GM21825 (cell line): ENCODE measurements at regions not wholly inside any gene's neighbourhood (a gene's known extent, or its start where the extent isn't known, plus 50 kb on each side); places are given as distances from the start of the nearest gene placed in this dataset.
"Not testable (repeated sequence)": the region's sequence is repeated elsewhere in the genome, so short reads cannot be mapped to it uniquely, and the experiment has no call there.

Experiments
- ATAC-seq: cut with Tn5 transposase; IDR thresholded peaks from one replicate; pipeline ENCODE4 v1.9.1; 2021; ENCODE audit warnings: mild to moderate bottlenecking, moderate library complexity; ENCODE audit not compliant: unreplicated experiment

- no peak for ATAC-seq
Observed at GRCh38 chr12:22808860-22809259, 183.9 kb downstream of the ETNK1 start.

GRCh38 chr12:22810036-22810435, 185.1 kb downstream of the ETNK1 start:
- no peak for ATAC-seq

DNA sequence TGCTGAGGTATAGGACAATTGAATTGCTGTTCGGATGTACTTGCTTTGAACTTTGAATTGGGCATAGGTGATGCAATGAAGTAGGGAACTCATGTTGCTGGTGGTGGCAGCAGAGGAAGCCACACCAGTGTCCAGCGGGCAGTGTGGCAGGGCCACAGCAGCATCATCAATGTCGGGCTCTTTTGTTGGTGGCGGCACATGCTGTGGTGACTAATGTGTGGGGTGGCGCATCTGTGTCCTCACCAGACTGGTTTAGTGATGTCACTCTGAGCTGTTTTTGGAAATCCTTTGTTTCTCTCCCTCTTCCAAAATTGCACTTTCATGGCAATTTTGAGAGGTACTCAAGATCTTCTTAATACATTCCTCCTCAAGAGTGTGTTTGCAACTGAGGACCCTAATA, 187.6 kb downstream of the ETNK1 start:
- ATAC-seq, result no peak

DNA sequence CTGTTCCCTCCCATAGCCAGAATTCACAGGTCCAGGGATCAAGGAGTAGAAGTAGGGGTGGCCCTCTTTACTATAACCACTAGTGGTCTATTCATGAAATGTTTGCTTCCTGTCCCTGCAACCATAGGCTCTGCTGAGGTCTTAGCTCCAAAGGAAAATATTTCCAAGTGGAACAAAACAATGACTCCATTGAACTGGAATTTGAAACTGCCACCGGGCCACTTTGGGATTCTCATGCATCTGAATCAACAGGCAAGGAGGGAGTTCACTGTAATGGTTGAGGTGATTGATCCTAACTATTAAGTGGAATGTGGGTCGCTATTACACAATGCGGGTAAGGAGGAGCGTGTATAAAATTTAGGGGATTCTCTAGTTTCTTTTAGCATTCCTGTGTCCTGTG, 197.0 kb downstream of the ETNK1 start:
- no peak for ATAC-seq

DNA sequence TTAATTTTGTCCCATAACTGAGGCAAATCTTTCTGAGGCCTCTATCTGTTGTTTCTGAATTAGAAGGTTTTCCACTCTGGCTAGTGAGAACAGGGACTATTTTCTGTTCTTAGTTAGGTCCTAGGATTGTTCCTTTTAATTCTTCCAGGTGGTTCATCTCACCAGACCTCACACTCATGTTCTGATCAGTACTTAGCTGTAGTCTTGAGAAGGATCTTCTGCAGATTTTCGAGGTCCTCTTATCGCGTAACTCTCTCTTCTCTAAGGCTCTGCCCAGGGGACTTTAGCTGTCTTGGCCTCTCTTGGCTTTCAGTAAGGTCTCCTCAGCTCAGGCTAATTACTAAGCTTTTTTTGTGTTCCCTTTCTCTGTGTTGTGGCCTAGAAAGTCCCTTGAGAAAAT, 201.1 kb downstream of the ETNK1 start:
- ATAC-seq, result no peak

- not testable (repeated sequence) for ATAC-seq
Observed at GRCh38 chr12:22826446-22826981, 201.5 kb downstream of the ETNK1 start.

GRCh38 chr12:22828066-22828465, 203.1 kb downstream of the ETNK1 start:
- no peak for ATAC-seq

DNA sequence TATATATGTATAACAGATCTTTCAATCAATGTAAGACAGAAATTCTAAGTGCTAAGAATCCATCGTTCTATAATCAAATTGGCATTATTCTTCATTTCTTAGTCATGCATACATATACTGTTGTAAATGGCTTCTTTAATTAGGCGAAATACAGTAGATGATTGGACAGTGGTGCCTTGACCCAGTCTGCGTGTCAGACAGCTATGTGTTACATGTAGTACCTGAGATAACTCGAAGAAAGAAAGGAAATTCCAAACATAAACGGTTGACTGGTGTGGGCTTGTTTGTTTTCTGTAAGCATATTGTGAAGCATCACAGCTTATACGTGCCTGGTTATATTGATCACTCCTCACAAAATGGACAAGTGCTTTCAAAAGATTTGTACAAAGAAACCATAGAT, 210.5 kb downstream of the ETNK1 start:
- ATAC-seq, result no peak

GRCh38 chr12:22850185-22850584, 225.2 kb downstream of the ETNK1 start:
- no peak for ATAC-seq

DNA sequence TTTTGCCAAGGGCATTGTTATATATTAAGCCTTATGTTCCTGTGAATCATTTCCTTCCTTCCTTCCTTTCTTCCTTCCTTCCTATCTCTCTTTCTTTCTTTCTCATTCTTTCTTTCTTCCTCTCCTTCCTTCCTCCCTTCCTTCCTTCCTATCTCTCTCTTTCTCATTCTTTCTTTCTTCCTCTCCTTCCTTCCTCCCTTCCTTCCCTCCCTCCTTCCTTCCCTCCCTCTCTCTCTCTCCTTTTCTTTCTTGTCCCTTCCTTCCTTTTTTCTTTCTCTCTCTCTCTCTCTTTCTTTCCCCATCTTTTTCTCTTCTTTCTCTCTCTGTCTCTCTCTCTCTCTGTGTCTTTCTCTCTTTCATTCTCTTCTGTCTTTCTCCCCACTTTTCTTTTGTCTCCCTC, 226.6 kb downstream of the ETNK1 start:
- ATAC-seq, result no peak

- ATAC-seq, result no peak
Observed at GRCh38 chr12:22855456-22855855, 230.5 kb downstream of the ETNK1 start.

DNA sequence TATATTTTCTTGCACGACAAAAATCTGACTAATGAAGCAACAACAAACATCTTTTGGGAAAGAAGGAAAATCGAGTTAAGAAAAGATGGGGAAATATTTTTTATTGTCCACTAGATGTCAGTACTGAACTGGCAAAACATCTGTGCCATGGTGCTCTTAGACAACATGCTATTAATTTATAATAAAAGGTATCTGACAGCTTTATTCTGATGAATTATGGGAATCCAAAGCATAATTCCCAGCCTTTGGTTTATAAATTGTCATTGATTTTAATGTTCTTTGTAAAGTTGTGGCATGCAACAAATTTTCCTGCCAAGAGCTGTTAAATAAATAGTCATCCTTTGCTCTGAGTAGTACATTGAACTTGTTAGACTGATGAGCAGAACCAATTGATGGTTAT, 231.2 kb downstream of the ETNK1 start:
- ATAC-seq, result no peak

DNA sequence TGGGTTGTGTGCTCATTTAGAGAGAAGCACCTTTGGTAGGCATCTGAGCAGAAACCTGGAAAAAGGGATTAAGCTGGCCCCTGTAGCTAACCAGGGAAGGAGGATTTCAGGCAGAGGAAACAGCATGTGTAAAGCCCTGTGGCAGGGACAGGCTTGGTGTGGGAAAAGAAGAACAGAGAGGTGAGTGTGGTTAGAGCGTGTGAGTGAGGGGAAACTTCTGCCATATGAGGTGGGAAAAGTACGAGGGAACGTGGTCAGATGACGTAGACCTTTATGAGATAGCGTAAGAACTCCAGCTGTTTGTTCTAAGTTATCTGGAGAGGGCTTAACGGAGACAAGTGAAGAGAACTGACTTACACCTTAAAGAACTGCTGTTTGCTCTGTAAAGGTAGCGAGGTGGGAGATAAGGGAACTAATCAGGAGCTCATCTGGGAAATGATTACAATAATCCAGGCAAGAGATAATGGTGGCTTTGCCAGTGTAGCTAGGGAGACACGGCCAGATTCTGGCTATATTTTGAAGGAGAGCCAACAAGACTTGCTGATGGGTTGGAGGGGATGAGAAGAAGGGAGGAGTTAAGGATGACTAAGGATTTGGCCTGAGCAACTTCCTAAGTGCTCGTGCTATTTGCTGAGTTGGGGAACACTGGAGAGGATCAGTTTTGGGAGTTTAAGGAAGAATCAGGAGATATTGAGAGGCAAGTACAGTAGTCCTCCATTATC, 234.0 kb downstream of the ETNK1 start:
- ATAC-seq, result no peak

- ATAC-seq, result no peak
Observed at GRCh38 chr12:22860926-22861325, 236.0 kb downstream of the ETNK1 start.

- ATAC-seq, result no peak
Observed at GRCh38 chr12:22865822-22866221, 240.9 kb downstream of the ETNK1 start.

DNA sequence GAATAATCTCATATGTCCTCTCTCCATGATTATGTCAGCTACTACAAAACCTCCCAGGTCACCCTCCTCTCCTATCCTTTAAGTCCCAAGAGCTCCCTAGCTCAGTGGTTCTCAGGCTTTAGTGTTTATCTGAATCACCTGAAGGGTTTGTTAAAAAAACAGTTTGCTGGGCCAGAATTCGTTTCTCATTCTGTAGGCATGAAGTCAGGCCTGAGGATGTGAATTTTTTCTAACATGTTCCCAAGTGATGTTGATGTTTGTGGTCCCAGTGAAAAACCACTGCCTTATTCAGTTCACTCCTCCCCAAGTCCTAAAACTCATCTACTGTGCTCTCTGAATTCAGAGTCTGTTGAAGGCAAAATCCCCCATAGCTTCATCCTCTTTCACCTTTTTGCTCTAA, 241.4 kb downstream of the ETNK1 start:
- ATAC-seq, result no peak

DNA sequence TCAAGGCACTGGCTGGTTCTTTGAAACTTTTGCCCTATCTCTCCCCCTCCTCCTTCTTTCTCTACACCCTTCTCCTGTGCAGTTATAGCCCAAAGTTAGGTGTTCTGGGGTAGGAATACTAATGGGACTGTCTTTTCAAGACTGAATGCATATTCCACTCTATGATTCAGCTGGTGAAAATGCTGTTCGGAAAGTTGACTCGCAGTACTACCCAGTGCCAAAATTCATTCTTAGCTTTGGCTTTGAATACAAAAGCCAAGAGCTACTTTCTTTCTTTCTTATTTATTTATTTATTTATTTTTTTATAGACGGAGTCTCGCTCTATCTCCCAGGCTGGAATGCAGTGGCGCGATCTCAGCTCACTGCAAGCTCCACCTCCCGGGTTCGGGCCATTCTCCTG, 249.2 kb downstream of the ETNK1 start:
- no peak for ATAC-seq

- ATAC-seq, result no peak
Observed at GRCh38 chr12:22876262-22876661, 251.3 kb downstream of the ETNK1 start.

- no peak for ATAC-seq
Observed at GRCh38 chr12:22879203-22879602, 254.2 kb downstream of the ETNK1 start.

GRCh38 chr12:22880331-22880730, 255.4 kb downstream of the ETNK1 start:
- ATAC-seq, result no peak

DNA sequence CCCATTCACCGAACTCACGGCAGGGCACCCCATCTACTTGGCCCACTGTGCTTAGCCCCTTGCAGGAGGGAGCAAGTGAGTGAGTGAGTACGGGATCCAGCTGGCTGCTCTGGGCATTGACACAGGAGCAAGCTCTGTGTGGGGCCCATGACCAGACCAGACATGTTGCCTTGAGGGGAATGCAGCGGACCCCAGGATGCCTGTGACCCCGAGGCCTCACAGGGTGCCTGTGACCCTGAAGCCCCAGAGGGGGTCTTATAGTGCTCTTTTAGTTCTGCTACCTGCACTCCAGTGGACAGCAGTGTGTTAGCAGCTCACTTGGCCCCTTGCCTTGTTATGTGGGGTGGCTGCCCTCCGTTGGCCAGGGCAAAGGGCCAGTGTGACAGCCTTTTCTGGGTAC, 255.8 kb downstream of the ETNK1 start:
- no peak for ATAC-seq

DNA sequence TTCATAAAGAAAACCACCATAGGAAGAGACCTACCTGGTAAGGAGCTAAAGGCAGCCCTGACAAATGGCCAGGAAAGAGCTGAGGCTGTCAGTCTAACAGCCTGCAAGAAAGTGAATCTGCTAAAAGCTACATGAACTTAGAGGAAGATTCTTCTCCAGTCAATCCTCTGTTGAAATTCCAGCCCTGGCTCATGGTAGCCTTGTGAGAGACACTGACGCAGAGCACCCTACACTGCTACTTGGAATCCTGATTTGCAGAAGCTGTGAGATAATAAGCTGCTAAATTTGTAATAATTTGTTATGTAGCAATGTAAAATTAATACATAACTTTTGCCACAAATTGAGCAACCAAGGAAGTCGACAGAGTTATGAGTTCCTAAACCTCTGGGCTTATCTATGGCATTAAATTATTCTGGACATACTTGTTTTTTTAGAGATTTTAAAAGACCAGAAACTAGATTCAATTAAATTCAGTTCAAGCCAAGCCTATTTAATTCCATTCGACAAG, 257.0 kb downstream of the ETNK1 start:
- ATAC-seq, result no peak

DNA sequence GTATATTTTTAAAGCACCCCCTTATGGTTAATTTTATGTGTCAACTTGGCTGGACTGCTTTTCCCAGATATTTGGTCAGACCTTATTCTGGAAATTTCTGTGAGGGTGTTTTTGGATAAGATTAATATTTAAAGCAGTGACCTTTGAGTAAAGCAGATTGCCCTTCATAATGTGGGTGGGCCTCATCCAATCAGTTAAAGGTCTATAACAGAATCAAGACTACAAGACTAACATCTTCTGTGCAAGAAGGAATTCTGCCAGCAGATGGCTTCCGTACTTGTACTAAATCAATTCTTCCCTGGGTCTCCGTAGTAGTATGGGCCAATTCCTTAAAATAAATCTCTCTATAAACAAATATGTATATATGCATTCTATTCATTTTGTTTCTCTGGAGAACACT, 257.6 kb downstream of the ETNK1 start:
- ATAC-seq, result no peak
